ENCODE measurements at regions not wholly inside any gene's neighbourhood (a gene's known extent, or its start where the extent isn't known, plus 50 kb on each side); places are given as distances from the start of the nearest gene placed in this dataset.

GRCh38 chr16:18003033-18003432, 333.5 kb downstream of the NPIPA8 start:
- no peak for DNase-seq
- in situ Hi-C loops (cut with MboI; ENCODE audit: low pct_unique_long_range_greater_than_20kb, low sequenced_read_pairs), result no loop called here

DNA sequence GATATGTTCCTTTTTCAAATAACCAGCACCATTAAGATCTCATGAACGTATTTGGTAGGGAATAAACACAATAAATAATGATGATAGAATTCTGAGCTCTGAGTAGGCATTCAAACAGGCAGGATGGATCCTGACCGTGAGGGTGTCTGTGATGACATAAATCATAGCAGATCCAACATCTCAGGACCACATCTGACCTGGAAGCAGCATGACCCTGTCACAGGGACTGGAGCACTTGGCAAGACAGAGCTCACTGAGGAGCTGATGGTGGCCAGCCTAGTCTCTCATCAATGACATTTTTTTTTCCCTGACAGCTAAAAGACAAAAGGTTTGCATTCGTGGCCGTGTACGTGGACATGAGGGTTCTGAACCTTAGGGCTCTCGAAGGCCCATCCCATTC, 337.5 kb downstream of the NPIPA8 start:
- in situ Hi-C loops (cut with MboI; ENCODE audit: low pct_unique_long_range_greater_than_20kb, low sequenced_read_pairs), result no loop called here
- DNase-seq, result no peak

GRCh38 chr16:17998550-17998949, 338.0 kb downstream of the NPIPA8 start:
- no peak for DNase-seq
- in situ Hi-C loops (cut with MboI; ENCODE audit: low pct_unique_long_range_greater_than_20kb, low sequenced_read_pairs), result no loop called here

- in situ Hi-C loops (cut with MboI; ENCODE audit: low pct_unique_long_range_greater_than_20kb, low sequenced_read_pairs), result no loop called here
- DNase-seq, result no peak
Observed at GRCh38 chr16:17994027-17994426, 342.5 kb downstream of the NPIPA8 start.

GRCh38 chr16:17992416-17992815, 344.1 kb downstream of the NPIPA8 start:
- in situ Hi-C loops (cut with MboI; ENCODE audit: low pct_unique_long_range_greater_than_20kb, low sequenced_read_pairs), result no loop called here
- no peak for DNase-seq

DNA sequence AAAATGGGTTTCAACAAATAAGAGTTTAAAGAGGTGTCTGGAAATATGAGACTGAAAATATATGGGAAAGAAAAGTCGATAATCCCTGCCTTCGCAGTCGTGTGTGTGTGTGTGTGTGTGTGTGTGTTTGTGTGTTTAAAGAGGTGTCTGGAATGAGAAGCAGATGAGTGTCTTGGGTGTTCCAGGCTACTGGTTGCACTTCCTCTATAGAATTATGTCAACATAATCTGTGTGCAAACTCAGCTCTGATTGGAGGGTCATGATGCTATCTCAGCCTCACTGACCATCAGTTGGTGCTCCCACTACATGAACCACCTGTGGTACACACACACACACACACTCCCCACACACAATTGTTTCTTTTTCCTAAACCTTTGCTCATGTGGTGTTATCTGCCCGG, 347.3 kb downstream of the NPIPA8 start:
- no peak for DNase-seq
- in situ Hi-C loops (cut with MboI; ENCODE audit: low pct_unique_long_range_greater_than_20kb, low sequenced_read_pairs), result no loop called here

- in situ Hi-C loops (cut with MboI; ENCODE audit: low pct_unique_long_range_greater_than_20kb, low sequenced_read_pairs), result no loop called here
- DNase-seq, result no peak
Observed at GRCh38 chr16:17988839-17989238, 347.7 kb downstream of the NPIPA8 start.

DNA sequence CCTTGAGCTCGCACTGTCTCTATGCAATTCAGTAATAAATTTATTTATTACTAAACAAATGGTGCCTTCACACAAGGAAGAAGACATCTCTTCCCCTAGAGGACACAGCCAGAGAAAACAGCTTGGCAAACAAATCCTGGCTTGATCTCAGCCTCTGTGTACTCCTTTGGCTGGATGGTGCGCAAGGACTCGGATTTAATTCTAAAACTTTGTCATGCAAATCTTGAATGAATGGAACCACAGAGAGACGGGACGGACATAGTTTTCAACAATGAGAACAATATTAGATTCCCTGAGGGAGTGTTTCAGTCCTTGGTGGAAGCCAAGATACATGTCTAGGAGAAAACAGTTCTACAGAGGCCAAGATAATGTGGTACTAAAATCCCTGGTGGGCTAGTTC, 349.5 kb downstream of the NPIPA8 start:
- DNase-seq, result no peak
- in situ Hi-C loops (cut with MboI; ENCODE audit: low pct_unique_long_range_greater_than_20kb, low sequenced_read_pairs), result no loop called here

DNA sequence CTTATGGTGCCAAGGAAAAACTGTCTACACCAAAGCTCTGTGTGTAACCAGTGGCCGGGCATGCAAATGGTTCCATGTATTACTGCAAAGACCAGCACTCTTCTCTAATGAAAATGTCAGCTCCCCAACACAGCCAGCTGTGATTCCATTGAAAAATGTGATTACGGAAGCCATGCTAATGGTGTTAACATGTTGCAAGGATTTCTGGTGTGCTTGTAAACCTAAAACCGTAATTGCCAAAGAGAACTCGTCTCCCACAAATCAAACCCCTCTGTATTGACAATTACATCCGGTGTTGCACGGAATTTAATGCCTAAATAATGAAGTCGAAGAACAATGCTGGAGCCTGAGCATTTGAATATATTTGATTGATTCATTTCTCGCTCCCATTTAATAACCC, 351.7 kb downstream of the NPIPA8 start:
- DNase-seq, result no peak
- in situ Hi-C loops (cut with MboI; ENCODE audit: low pct_unique_long_range_greater_than_20kb, low sequenced_read_pairs), result no loop called here

- DNase-seq, result no peak
- in situ Hi-C loops (cut with MboI; ENCODE audit: low pct_unique_long_range_greater_than_20kb, low sequenced_read_pairs), result no loop called here
Observed at GRCh38 chr16:17983847-17984639, 352.5 kb downstream of the NPIPA8 start.

GRCh38 chr16:17983114-17983513, 353.4 kb downstream of the NPIPA8 start:
- DNase-seq, result no peak
- in situ Hi-C loops (cut with MboI; ENCODE audit: low pct_unique_long_range_greater_than_20kb, low sequenced_read_pairs), result no loop called here

DNA sequence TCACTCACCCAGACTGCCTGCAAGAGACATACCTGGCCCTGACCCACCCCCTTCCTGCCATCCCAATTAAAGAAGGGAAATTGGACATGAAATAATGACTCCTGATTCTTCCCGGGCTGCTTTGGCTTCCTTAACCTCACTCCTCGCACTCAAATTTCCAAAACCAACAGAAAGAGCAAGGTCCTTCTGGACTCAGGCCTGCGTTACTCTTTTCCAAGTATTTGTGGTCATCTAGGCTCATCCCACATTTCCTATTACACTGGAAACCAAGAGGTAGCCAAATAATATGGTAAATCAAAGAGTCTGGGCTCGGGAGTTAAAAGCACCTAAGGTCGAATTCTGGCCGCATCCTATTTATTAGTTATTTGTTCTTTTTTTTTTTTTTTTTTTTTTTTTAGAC, 359.3 kb downstream of the NPIPA8 start:
- no peak for DNase-seq
- in situ Hi-C loops (cut with MboI; ENCODE audit: low pct_unique_long_range_greater_than_20kb, low sequenced_read_pairs), result no loop called here

DNA sequence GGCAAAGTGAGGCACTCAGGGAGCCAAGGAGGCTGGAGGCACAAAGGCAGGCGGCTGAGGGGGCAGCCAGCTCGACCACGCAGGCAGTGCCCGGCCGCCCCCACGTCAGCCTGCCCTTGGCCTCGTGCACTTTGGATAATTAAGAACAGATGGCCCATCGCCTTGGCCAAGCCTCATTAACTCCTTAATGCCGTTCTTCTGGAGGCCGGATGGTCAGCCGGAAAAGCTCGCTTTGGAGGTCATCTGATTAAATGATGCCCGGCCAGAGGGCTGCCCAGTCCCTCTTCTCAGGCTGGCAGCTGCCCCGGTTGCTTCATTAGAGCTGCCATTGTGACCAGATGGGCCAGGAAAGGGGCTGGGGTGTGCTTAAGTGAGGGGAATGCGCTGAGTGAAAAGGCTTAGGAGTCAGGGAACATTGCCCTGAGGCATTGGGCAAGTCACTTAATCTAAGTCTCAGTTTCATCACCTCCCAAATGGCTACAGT, 364.0 kb downstream of the NPIPA8 start:
- DNase-seq, result no peak
- in situ Hi-C loops (cut with MboI; ENCODE audit: low pct_unique_long_range_greater_than_20kb, low sequenced_read_pairs), result no loop called here

DNA sequence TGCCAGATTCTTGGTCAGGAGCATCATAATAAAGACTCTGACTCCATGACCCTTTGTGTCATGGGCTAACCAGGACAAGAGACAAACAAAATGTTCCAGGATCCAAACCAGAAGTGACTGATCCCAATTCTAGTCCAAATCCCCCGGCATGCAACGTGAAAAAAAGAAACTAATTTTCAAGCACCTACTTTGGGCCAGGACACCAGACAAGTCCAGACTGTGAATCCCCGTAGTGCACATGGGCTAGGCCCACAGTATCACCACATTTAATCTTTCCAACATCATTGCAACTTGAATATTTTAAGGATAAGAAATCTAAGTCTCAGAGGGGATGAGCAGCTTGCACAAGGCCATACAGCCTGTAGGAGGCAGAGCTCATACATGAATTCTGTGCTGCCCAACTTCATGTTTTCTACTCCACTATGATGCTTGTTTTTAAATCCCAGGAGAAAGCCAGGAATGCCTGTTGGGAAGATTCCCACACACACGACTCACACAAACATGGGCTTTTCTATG, 365.7 kb downstream of the NPIPA8 start:
- DNase-seq, result no peak

GRCh38 chr16:17970157-17970765, 366.3 kb downstream of the NPIPA8 start:
- in situ Hi-C loops (cut with MboI; ENCODE audit: low pct_unique_long_range_greater_than_20kb, low sequenced_read_pairs), result no loop called here
- DNase-seq, result no peak

More for the DNA sequence above, 365.7 kb downstream of the NPIPA8 start:
- in situ Hi-C loops (cut with MboI; ENCODE audit: low pct_unique_long_range_greater_than_20kb, low sequenced_read_pairs), result no loop called here

DNA sequence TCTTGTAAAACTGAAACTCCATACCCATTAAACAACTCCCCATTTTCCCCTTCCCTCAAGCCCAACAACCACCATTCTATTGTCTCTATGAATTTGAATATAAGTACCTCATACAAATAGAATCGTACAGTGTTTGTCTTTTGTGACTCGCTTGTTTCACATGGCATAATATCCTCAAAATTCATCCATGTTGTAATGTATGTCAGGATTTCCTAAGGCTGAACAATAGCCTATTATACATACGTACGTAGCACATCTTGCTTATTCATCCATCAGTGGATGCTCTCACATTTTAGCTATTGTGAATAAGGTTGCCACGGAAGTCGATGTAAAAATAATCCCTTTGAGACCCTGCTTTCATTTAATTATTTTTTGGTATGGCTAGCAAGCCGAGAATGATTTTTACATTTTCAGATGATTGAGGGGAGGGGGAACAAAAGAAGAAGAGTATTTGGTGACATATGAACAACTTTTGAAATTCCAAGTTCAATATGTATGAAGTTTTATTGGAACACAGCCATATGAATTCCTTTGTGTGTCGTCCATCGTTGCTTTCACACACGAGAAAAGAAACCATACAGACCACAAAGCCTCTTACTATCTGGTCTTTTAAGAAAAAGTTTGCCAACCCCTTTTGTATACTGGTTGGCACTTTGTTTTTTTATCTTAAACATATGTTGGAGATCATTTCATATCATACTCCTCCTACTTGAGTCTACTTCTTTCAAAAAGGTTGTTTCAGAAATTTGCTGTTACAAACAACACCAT, 371.2 kb downstream of the NPIPA8 start:
- in situ Hi-C loops (cut with MboI; ENCODE audit: low pct_unique_long_range_greater_than_20kb, low sequenced_read_pairs), result no loop called here
- no peak for DNase-seq

- in situ Hi-C loops (cut with MboI; ENCODE audit: low pct_unique_long_range_greater_than_20kb, low sequenced_read_pairs), result no loop called here
- no peak for DNase-seq
Observed at GRCh38 chr16:17964196-17964595, 372.3 kb downstream of the NPIPA8 start.

DNA sequence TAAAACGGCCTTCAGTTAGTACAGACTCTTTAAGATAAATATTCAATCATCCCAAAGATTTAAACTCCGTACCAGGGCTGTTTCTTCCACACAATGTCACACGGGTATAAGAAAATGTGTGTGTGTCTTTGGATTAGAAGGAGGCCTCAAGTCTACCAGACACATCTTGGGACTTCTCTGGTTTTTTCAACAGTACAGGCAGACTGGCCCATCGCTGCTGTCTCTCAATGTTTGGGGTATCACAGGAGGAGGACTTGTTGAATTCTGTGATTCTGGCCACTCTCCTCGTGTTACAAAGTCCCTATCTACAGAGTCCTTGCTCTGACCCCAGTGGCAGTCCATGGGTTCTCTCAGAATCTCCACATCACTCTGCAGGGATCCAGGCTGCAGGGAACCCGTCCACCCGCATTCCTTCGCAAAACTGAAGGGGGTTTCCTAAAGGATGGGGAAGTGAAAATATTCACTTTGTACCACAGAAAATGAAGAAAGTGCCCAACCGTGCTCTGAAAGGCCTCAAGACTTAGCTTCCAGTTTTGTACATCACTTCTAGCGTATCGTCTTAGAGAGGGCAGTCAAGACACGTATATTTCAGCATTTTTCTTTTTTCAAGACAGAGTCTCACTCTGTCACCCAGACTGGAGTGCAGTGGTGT, 373.2 kb downstream of the NPIPA8 start:
- no peak for DNase-seq
- in situ Hi-C loops (cut with MboI; ENCODE audit: low pct_unique_long_range_greater_than_20kb, low sequenced_read_pairs), result no loop called here

GRCh38 chr16:17962726-17963125, 373.8 kb downstream of the NPIPA8 start:
- DNase-seq, result no peak

More at GRCh38 chr16:17962726-17963125, 373.8 kb downstream of the NPIPA8 start:
- in situ Hi-C loops (cut with MboI; ENCODE audit: low pct_unique_long_range_greater_than_20kb, low sequenced_read_pairs), result no loop called here

All from KBM-7 (cell line).